ENCODE measurements at regions not wholly inside any gene's neighbourhood (a gene's known extent, or its start where the extent isn't known, plus 50 kb on each side); places are given as distances from the start of the nearest gene placed in this dataset.
A peak's percentile ranks its signal among the peaks of the same experiment; 100 is the strongest.
"Not testable (repeated sequence)": the region's sequence is repeated elsewhere in the genome, so short reads cannot be mapped to it uniquely, and the experiment has no call there.

DNA sequence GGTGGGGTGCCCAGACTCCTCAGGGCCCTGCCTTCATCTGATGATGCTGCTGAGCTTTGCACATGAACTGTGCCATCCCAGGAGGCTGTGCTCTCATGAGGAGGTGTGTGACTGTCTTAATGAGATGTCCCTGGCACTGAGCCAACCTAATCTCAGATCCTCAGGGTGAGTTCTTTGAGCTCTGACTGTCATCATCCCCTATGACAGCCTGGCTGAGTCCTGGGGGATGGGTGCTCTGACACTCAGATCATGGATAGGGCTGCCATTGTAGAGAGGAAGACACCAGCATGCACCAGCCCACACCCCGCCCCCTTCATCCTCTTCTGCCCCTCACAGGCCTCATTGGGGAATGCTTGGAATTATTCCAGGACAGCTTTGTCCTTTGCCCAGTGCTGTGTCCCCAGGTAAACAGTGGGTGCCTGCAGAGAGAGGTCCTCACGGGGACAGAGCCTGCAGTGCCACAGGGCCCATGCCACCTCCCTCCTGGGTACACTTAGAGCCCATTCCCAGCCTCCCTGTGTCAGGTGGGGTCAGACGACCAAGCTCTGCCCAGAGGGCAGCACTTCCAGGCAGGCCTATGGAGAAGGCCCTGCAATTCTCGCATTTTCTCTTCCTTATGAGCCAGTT lies 310.1 kb upstream of the SFSWAP start:
- 0% methylated on average over 3 of the region's 4 CpGs for WGBS (ENCODE audit: insufficient coverage, low coverage, missing lambda C conversion rate)
- ATAC-seq (peak; percentile 69), FAIRE-seq (peak; percentile 77), DNase-seq (ENCODE audit: extremely low read depth in 1 of 4, low spot score in 3 of 4) (peak in 1 of 4 experiments; percentile 33)
- H2AFZ ChIP-seq (ENCODE audit: low read depth, low read length); H3K4me3 ChIP-seq; CTCF ChIA-PET (ENCODE audit: low intra/inter-chr PET ratio); H3K79me2 ChIP-seq (ENCODE audit: control insufficient read depth, insufficient read depth, low read length); H3K4me2 ChIP-seq (ENCODE audit: insufficient read depth, low read length); H3K9me1 ChIP-seq (ENCODE audit: control insufficient read depth, insufficient read depth, low read length); in situ Hi-C loops (cut with MboI); POLR2A ChIA-PET; H3K36me3 ChIP-seq (ENCODE audit: control insufficient read depth, insufficient read depth, low read length); BruUV-seq (replicated peaks); H3K9ac ChIP-seq (ENCODE audit: insufficient read depth in 1 of 2, low read depth in 2 of 2, low read length in 2 of 2); H3K27me3 ChIP-seq (ENCODE audit: control insufficient read depth in 2 of 2, insufficient read depth in 2 of 2, low read length in 2 of 2); H3K4me1 ChIP-seq (replicated peaks in 1 of 2; ENCODE audit: control insufficient read depth in 2 of 2, insufficient read depth in 2 of 2, low read length in 2 of 2); intact Hi-C loops (cut with micrococcal nuclease); H4K20me1 ChIP-seq (replicated peaks; ENCODE audit: control insufficient read depth, insufficient read depth, low read length); H3K27ac ChIP-seq (ENCODE audit: extremely low read depth, low read depth, low read length): not testable (repeated sequence)
- peaks cover 12% of the 10 kb centered on the region; the same call in 1 of the 2 replicates for H3K9me3 ChIP-seq (replicated peaks; ENCODE audit: control insufficient read depth, insufficient read depth, low read depth, low read length)
- TF ChIP-seq NFIC (IDR thresholded peaks at IDR 0.05) (peak; percentile 96), NFIX (CRISPR knock-in tag; IDR thresholded peaks at IDR 0.05; ENCODE audit: low read depth) (peak; percentile 52), MEIS2 (IDR thresholded peaks at IDR 0.05; ENCODE audit: partially characterized antibody) (peak; percentile 25)
- TF ChIP-seq, protein P1, sequence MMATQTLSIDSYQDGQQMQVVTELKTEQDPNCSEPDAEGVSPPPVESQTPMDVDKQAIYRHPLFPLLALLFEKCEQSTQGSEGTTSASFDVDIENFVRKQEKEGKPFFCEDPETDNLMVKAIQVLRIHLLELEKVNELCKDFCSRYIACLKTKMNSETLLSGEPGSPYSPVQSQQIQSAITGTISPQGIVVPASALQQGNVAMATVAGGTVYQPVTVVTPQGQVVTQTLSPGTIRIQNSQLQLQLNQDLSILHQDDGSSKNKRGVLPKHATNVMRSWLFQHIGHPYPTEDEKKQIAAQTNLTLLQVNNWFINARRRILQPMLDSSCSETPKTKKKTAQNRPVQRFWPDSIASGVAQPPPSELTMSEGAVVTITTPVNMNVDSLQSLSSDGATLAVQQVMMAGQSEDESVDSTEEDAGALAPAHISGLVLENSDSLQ (IDR thresholded peaks at IDR 0.05) = peak; percentile 26; the same call in 1 of the 2 replicates
